NCI-H2196 (cell line): ENCODE measurements at regions not wholly inside any gene's neighbourhood (a gene's known extent, or its start where the extent isn't known, plus 50 kb on each side); places are given as distances from the start of the nearest gene placed in this dataset.
"Not testable (repeated sequence)": the region's sequence is repeated elsewhere in the genome, so short reads cannot be mapped to it uniquely, and the experiment has no call there.

ENCODE experiments used
- DNase-seq: peaks from one replicate; lab custom pipeline; 2025; ENCODE audit not compliant: unreplicated experiment; lab: John Stamatoyannopoulos, UW

DNA sequence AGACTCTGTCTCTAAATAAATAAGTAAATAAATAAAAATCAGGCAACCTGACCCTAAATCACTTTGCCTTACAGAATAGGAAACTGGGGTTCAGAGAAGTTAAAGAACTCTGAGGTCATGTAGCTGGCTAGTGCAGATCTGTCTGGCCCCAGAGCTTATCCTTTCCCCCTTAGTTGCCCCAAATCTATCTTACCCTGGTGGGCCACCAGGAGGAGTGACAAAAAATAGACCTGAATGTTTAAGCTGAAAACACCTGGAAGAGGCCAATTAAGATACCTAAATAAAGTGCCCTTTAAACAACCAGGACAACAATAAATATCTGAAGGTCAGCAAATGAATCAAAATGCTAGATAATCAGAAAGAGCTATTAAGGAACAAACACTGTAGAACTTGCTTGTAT lies 59.7 kb downstream of the TEX35 start:
- DNase-seq = no peak

DNA sequence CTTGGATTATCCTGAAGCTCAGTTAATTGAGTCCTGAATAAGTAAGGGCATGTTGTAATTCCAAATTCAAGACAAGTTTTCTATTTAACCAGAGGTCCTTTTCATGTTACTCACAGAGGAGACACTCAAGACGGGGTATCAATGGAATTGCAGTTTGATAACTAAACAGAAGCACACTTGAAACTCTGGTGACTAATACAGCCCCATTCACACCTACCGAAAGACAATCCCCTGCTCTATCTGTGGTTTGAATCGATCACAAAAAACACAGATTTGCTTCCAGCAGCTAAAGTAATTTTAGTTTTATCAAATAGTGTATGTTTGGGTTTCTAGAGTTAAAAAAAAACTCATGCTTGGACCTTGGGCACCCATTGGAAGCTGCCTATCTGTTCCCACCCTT lies 60.4 kb downstream of the TEX35 start:
- no peak for DNase-seq

DNA sequence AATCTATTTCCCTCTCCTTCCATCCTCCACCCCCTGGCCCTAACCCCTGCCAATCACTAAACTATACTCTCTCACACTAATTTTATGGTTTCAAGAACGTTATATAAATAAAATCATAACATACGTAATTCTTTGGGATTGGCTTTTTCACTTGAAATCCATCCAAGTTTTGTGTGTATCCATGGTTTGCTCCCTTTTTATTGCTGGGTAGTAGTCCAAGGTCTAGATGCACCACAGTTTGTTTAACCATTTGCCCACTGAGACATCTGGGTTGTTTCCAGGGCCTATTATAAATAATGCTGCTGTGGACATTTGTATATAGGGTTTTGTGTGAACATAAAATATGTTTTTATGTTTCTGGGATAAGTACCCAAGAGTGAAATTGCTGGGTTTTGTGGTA lies 61.4 kb downstream of the TEX35 start:
- DNase-seq = no peak

DNA sequence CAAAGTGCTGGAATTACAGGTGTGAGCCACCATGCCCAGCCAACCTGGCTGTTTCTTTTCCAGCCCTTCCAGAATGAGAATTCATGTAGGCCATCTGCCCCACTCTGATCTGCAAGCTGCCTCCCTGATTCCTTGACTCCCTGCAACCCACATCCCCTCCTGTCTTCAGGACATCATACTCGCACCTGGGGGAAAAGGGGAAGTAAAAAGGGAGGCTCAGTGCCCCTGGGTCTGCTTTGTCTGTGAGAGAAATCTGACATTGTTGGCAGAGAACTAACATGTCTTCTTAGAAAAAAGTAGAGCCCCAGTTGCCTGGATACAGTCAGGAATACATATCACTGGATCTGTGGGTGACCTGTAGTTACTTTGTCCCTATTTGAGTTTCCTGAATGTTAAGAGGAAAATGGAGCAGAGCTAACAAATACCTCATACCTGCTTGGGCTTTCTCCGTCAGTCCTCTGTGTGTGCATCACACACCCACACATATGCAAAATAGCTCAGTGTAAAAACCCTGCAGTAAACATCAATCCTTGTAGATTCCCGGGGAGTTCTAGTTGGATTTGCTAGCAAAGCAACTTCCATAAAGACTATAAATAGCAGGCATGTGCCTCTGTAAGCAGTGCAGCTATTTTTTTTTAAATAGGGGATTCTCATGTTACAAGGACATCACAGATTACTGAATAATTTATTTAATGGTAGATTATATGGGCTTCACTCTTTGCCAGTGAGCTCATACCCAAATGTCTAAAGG lies 62.9 kb downstream of the TEX35 start:
- no peak for DNase-seq

DNA sequence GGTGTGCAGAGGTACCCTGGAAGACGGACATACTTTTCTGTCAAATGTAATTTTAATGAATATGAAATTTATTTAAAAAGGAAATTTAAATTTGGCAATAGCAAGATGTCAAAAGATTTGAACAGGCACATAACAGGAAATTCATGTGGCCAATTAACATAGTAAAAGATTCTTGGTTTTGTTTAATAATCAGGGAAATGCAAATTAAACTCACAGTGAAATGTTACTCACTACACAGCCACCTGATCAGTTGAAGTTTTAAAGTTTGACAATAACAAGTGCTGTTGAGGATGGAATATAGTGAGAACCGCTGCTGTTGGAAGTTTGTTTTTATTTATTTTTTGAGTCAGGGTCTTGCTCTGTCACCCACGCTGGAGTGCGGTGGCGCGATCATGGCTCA lies 63.9 kb downstream of the TEX35 start:
- no peak for DNase-seq

DNA sequence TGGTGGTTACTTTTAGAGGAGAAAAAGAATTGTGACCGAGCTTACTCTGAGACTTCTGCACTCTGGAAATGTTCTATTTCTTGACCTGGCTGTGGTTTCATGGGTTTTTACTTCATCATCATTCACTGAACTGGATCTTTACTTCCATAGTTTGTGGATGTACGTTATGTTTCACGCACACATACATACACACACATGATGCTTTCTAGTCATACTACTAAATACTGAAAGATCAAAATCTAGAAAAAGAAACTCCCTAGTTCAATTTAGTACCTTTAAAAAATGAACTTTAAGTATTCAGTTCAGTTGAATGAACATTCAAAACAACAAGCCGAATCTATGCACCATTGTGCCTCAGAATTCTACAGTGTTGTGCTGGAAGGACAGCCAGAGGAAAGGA lies 65.0 kb downstream of the TEX35 start:
- DNase-seq = no peak

DNA sequence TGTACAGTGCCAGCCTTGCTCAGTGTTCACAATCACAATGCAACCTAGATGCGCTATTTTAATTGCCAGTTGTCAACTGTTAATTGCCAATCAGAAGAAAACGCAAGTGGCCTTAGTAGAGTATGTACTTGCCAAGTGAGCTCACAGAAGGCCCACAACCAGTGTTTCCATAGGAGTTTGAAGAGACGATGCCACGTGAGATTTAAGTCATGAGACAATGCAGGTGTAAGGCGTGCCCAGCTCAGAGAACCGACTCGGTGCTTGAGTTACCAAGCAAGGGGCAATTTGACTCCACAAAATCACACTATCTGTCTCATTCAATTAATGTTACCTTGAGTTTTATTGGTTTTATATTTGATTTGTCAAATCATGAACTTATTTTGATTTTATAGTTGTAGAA lies 65.6 kb downstream of the TEX35 start:
- no peak for DNase-seq

DNA sequence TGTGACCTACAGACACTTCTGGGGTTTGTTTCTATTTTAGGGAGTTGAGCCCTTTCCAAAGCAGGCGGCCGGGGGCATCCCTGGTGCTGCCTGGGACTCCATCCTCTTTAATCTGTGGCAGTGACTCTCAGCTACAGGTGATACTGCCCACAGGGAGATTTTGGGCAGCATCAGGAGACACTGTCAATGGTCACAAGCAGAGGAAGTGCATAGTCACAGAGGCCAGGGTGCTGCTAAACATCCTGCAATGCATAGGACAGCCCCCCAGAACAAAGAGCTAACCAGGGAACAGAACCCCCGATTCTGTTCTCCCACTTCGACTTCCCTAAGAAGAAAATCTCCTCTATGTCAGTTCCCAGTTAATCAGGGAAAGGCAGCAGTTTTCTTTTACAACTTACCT lies 66.2 kb downstream of the TEX35 start:
- no peak for DNase-seq

DNA sequence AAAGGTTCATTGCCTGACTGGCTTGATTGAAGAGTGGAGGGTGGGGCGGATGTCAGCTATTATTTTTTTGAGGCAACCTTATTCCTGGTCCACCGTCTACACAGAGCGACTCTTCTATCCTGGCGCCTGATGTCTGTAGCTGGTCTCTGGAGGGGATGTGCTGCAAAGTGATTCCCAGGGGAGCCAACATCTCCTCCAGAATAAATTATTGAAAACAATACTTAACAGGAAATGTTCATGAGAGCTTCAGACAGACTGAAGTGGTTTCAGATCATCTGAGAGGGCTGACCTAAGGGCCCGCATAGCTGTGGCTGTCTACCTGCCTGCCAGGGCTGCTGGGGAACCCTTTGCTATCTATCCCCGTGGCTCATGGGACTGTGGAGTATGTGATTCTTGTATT lies 66.7 kb downstream of the TEX35 start:
- DNase-seq = no peak

DNA sequence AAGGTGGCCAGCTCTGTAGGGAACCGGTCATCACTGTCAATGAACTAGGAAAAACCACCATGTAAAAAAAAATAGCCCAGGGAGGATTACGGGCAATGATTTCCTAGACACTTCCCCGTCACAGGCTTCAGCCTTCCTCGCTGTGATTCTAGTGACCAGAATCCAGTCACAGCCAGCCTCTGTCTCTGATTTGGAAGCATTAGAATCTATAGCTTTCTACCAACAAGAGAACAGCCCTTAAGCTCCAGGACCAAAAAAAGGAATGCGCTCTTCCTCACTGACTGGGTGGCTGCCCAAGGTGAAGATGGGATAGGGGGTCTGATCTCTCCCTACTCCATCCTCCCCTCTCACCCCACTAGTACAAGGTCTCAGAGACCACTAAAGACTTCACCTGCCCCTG lies 67.2 kb downstream of the TEX35 start:
- DNase-seq = no peak

DNA sequence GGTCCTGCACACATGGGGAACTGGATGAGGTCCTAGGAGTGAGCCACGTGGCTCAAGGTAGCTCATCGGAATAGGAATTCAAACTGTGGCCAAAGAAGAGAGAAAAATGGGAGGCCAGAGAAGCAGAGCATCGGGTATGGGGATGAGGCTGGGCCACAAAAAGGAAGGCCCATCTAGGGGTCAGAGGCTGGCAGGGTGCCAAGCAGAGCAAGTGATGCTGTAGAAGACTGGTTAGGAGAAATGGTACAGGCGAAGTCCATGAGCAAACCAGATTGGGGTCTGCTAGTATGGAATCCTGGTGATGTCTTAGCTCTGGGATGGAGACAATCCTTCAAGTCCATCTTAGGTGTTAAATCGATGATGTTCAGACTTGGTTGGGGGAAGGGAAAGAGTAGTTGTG lies 68.0 kb downstream of the TEX35 start:
- no peak for DNase-seq

DNA sequence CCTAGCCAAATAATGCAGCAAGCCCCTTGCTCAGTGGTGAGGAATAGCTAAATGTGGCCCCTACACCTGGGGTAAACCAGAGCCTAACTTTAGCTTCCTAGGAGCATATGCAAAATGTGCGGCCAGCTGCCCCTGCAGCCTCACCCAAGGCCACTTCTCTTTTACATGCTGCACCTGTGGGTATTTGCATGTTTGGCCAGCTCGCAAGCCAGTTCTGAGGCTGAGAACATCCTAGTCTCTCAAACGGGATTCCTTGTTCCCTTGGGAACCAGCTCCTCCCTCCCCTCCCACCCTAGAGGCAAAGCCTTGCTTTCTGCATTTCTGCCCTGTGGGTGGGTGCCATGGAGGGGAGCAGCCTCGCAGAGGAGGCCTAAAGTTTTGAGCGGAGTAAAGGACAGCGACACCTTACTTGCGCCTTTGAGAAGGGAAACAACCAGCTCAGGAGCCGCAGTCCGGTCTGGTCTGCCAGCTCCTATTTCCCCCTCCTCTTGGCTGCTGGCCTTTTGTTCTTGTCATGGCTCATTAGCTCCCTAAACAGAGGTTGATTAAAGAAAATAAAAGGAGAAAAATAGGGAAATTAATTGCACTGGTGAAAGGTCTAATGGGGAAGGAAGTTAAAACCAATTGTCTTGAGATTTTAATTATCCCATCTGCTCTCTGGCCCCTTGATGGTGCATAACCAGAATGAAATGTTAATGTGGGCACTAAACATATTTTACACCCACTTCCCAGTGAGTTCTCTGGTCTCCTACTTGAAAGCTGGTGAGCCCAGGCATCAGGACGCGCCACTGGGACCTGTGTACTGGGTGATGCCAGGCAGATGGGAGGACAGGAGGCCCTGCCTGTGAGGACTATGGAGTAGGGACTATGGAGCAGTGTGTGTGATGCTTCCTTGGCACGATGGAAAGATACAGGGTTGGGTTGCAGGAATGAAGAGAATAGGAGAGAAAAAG lies 68.7 kb downstream of the TEX35 start:
- no peak for DNase-seq

DNA sequence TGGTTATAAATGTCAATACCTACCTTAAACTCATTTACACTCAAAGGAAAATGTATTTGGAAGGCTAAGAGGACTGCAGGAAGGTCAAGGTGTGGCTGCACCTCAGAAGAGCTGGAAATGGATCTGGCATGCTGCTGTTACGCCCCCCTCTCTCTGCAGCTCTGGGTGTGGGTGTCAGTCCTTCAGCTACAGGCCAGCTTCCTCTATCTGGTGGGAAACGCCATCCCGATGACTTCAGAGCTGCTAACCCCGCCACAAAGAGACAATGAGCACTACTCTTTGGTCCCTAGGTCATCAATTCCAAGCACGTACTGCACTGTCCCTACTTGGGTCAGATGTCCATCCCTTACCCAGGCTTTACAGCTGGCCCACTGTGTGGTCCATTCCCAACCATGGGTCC lies 74.2 kb downstream of the TEX35 start:
- DNase-seq = no peak

DNA sequence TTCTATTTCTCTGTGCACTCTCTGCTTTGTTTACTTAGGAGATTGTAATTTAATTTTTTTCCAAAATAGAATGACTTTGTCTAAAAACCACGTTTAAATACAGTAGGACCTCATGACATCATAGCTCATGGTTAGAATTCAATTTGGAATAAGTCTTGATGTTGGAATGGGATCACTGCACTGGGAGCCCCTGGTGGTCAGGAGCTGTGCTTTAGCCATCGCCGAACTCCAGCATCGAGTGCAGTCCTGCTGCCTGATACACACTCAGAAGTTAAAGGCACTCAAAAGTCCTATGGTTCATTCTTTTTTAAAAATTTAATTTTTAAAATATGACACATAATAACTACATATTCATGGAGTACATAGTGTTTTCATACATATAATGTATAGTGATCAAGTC lies 75.1 kb downstream of the TEX35 start:
- no peak for DNase-seq

DNA sequence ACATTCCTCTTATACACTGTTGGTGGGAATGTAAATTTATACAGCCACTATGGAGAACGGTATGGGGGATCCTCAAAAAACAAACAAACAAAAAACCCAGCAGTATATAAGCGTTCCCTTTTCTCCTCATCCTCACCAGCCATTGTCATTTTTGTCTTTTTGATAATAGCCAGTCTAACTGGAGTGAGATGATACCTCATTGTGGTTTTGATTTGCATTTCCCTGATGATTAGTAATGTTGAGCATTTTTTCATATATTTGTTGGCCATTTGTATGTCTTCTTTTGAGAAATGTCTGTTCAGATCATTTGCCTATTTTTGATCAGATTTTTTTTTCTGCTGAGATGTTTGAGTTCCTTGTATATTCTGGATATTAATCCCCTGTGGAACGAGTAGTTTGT lies 76.1 kb downstream of the TEX35 start:
- not testable (repeated sequence) for DNase-seq

DNA sequence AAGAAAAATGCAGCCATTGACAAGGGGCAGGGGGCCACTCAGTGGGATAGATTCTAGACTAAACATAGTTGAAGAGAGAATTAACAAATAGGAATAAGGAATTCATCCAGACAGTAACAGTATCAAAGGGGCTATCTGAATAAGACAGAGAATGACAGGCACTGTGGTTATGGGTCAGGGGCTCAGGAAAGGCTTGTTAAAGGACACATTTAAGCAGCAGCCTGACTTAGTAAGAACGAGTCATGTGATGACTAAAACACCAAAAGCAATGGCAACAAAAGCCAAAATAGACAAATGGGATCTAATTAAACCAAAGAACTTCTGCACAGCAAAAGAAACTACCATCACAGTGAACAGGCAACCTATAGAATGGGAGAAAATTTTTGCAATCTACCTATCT lies 78.9 kb downstream of the TEX35 start:
- not testable (repeated sequence) for DNase-seq

DNA sequence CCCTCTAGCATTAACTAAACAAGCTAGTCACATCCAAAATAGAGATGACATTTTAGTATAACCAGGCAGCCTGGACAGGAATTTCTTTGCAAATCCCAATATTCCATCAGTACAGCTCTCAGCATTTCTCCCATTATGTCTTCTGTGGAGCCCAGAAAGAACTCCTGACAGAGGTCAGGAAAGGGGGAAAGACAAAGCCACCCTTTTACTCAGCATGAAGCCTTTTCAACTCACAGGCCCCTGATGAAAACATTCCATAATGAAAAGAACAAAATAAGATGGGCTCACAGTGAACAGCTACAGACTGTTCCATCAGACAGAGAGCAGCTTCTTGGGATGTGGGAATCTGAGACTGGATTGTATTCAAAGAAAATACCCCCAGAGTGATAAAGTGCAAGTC lies 80.6 kb downstream of the TEX35 start:
- DNase-seq = no peak

DNA sequence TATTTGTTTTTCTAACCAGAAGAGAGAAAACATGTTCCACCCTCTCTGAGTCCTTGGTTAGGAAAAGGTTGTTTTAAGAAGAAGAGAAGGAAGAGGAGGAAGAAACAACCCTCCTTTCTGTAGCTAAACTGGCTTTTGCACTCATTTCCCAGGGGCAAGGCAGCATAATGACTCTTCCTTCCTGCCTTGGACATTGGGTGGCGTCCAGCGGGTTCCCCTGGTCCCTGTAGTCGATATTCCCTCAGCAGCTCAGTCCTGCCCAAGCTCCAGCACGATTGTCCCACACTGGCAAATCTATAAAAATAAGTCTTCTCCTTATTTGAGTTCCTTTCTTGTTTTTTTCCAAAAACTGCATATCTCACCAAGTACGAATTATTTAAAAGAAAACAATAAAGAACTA lies 81.2 kb downstream of the TEX35 start:
- no peak for DNase-seq

DNA sequence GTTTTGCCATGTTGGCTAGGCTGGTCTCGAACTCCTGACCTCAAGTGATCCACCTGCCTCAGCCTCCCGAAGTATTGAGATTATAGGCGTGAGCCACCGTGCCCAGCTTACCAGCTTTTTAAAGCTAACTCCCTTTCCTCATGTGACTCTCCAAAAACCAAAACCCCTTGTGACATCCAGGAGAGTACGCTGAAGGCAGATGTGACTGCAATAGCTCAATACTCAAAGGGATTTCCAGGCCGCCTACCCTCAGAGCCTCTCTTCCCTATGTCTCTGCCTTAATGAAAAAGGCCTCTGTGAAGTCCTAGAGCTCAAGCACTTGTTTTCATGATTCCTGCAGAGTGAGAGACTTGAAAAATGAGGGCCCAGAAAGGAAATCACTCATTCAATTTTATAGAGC lies 82.6 kb downstream of the TEX35 start:
- no peak for DNase-seq

DNA sequence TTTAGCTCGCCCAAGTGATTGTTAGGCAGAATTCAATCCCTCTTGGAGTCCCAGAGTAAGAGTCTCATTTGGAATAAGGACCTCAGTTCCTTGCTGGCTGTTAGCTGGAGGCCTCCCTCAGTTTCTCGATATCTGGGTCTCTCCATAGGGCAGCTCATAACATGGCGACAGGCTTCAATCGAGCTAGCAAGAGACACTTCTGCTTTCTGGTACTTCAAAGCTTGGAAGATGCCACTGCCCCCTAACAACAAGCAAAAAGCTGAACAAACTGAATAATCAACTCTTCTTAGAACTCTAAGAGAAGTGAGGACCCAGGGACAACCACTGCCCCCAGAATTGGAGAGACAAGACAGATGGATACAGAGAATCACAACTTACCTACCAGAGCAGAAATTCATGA lies 86.2 kb downstream of the TEX35 start:
- DNase-seq = no peak

DNA sequence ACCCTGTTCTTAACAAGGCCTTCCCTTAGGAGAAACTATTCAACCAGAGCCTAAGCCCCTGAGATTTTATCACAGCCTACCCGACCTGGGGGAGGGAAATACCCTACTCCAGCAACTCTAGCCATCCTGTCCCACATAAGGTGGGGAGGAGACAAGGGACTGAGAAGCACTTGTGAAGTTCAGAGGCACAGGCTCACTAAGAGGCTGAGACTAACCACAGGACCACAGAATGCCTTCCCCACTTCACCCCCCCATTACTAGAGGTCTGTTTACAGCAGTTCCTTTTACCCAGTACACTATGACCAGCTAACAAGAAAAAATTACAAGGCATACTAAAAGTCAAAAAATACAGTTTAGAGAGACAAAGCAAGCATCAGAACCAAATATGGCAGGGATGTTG lies 86.8 kb downstream of the TEX35 start:
- no peak for DNase-seq

DNA sequence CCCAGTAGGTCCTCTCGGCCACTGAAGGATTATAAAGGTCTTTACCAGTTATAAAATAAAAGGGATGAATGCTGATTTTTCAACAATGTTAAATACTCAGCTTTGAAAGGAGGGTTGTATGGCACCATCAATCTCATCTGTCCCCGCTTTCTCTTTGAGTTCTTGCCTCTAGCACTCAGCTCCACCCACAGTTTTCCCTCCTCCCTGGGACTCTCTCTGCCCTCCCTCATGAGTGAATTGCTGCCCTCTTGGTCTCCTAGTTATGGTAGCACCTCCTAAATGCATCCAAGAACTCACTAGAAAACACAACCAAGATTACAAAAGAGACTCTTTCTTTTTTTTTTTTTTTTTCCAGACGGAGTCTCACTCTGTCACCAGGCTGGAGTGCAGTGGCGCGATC lies 91.0 kb downstream of the TEX35 start:
- no peak for DNase-seq
